Endothelial cell of umbilical vein (primary cell): ENCODE measurements at regions not wholly inside any gene's neighbourhood (a gene's known extent, or its start where the extent isn't known, plus 50 kb on each side); places are given as distances from the start of the nearest gene placed in this dataset.

Experiments used
- EZH2 ChIP-seq: IDR thresholded peaks from 2 replicates; pipeline ENCODE4 v1.6.1; 2012; ENCODE audit warnings: borderline replicate concordance, low read depth, mild to moderate bottlenecking, moderate library complexity, low read length, inconsistent platforms; ENCODE audit not compliant: severe bottlenecking
- GATA2 ChIP-seq: IDR thresholded peaks from 2 replicates; pipeline ENCODE4 v1.7.0; 2011; ENCODE audit warnings: low read depth, mild to moderate bottlenecking, moderate library complexity, mixed read lengths, low read length; ENCODE audit not compliant: insufficient read length, insufficient read depth
- JUN ChIP-seq: IDR thresholded peaks from 2 replicates; pipeline ENCODE4 v1.6.1; 2011; ENCODE audit warnings: borderline replicate concordance, low read depth; ENCODE audit not compliant: insufficient read length, insufficient read depth
- MYC ChIP-seq: IDR thresholded peaks from one replicate; pipeline ENCODE4 v1.6.1; 2011; ENCODE audit warnings: mild to moderate bottlenecking, low read depth, low read length
- POLR2A ChIP-seq: IDR thresholded peaks from 2 replicates; pipeline ENCODE4 v1.6.1; 2012; ENCODE audit warnings: low read depth, mild to moderate bottlenecking, control low read depth, low read length
- POLR2AphosphoS5 ChIP-seq: IDR thresholded peaks from 2 replicates; pipeline ENCODE4 v1.6.1; 2012; ENCODE audit warnings: low read depth, mild to moderate bottlenecking, control low read depth, low read length, moderate library complexity; ENCODE audit not compliant: insufficient read depth
- TF ChIP-seq, protein P1 (sequence below), 2 donors: IDR thresholded peaks; 1 replicate in 1 of 2; 2 replicates in 1 of 2; pipeline ENCODE4 v1.5.1; 2011; ENCODE audit warnings: low read length in 2 of 2, mild to moderate bottlenecking in 2 of 2, moderate library complexity in 2 of 2, control low read depth in 1 of 2, inconsistent platforms in 1 of 2, low read depth in 1 of 2; ENCODE audit not compliant: insufficient read depth in 1 of 2; ENCODE audit errors: extremely low read depth in 1 of 2
- TF ChIP-seq, protein P2 (sequence below): IDR thresholded peaks from 2 replicates; pipeline ENCODE4 v1.6.1; 2011; ENCODE audit not compliant: insufficient read depth, insufficient read length

DNA sequence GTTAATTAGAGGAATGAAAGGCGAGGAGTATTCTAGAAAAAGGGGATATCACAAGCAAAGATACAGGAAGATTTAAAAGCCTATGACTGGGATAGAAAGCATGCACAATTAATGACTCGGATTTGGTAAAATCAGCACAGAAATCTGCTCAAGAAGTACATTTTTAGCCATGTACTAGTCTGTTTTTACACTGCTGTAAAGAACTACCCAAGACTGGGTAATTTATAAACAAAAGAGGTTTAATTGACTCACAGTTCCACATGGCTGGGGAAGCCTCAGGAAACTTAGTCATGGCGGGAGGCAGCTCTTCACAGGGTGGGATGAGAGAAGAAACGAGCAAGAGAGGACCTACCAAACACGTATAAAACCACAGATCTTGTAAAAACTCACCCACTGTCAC, 716.3 kb upstream of the MDGA2 start:
- TF ChIP-seq, protein P1, sequence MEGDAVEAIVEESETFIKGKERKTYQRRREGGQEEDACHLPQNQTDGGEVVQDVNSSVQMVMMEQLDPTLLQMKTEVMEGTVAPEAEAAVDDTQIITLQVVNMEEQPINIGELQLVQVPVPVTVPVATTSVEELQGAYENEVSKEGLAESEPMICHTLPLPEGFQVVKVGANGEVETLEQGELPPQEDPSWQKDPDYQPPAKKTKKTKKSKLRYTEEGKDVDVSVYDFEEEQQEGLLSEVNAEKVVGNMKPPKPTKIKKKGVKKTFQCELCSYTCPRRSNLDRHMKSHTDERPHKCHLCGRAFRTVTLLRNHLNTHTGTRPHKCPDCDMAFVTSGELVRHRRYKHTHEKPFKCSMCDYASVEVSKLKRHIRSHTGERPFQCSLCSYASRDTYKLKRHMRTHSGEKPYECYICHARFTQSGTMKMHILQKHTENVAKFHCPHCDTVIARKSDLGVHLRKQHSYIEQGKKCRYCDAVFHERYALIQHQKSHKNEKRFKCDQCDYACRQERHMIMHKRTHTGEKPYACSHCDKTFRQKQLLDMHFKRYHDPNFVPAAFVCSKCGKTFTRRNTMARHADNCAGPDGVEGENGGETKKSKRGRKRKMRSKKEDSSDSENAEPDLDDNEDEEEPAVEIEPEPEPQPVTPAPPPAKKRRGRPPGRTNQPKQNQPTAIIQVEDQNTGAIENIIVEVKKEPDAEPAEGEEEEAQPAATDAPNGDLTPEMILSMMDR (IDR thresholded peaks at IDR 0.05; ENCODE audit: extremely low read depth in 1 of 2, insufficient read depth in 1 of 2, low read depth in 1 of 2, low read length in 2 of 2) = no peak
- TF ChIP-seq, protein P2, sequence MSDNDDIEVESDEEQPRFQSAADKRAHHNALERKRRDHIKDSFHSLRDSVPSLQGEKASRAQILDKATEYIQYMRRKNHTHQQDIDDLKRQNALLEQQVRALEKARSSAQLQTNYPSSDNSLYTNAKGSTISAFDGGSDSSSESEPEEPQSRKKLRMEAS = no peak
- TF ChIP-seq EZH2 (no peak), POLR2A (no peak), POLR2AphosphoS5 (no peak), JUN (no peak), GATA2 (no peak), MYC (no peak)
